ENCODE measurements at regions not wholly inside any gene's neighbourhood (a gene's known extent, or its start where the extent isn't known, plus 50 kb on each side); places are given as distances from the start of the nearest gene placed in this dataset.

- H3K27me3 ChIP-seq (replicated peaks; ENCODE audit: insufficient read depth): no peaks in the 10 kb centered on the region
- H3K9me3 ChIP-seq: no peaks in the 10 kb centered on the region
- no peak overlapping the region for H3K27ac ChIP-seq
- H3K36me3 ChIP-seq: no peaks in the 10 kb centered on the region
- TF ChIP-seq CTCF (IDR thresholded peaks at IDR 0.05): no peak
- DNase-seq (ENCODE audit: low spot score) (no peak), ATAC-seq (ENCODE audit: insufficient number of reproducible peaks, low FRiP score, low read depth) (no peak)
- H3K4me3 ChIP-seq: no peak overlapping the region
- peaks cover 0 to 5% of the 10 kb centered on the region in 2 donors for H3K4me1 ChIP-seq (ENCODE audit: control insufficient read depth in 1 of 2, low read depth in 2 of 2)
Measured at GRCh38 chr7:22670422-22670815, 56.6 kb upstream of the IL6 start.

- no peaks in the 10 kb centered on the region for H3K36me3 ChIP-seq
- DNase-seq (ENCODE audit: low spot score): no peak
Measured at GRCh38 chr7:22669692-22670421, 57.1 kb upstream of the IL6 start.

GRCh38 chr7:22668971-22669401 is 58.0 kb upstream of the IL6 start:
- Histone ChIP-seq H3K9me3 (no peaks in the 10 kb centered on the region), H3K36me3 (no peaks in the 10 kb centered on the region), H3K27me3 (replicated peaks; ENCODE audit: insufficient read depth) (no peaks in the 10 kb centered on the region), H3K4me1 (ENCODE audit: control insufficient read depth in 1 of 2, low read depth in 2 of 2) (peaks cover 0 to 5% of the 10 kb centered on the region in 2 donors), H3K4me3 (no peak overlapping the region), H3K27ac (no peak overlapping the region)
- DNase-seq (ENCODE audit: low spot score) (no peak), ATAC-seq (ENCODE audit: insufficient number of reproducible peaks, low FRiP score, low read depth) (no peak)
- no peak for TF ChIP-seq CTCF (IDR thresholded peaks at IDR 0.05)

More at GRCh38 chr7:22669692-22670421, 57.1 kb upstream of the IL6 start:
- Histone ChIP-seq H3K9me3 (no peaks in the 10 kb centered on the region), H3K27ac (no peak overlapping the region), H3K4me3 (no peak overlapping the region), H3K27me3 (replicated peaks; ENCODE audit: insufficient read depth) (no peaks in the 10 kb centered on the region), H3K4me1 (ENCODE audit: control insufficient read depth in 1 of 2, low read depth in 2 of 2) (peaks cover 0 to 5% of the 10 kb centered on the region in 2 donors)
- no peak for ATAC-seq (ENCODE audit: insufficient number of reproducible peaks, low FRiP score, low read depth)
- no peak for TF ChIP-seq CTCF (IDR thresholded peaks at IDR 0.05)

- ATAC-seq (ENCODE audit: insufficient number of reproducible peaks, low FRiP score, low read depth) (no peak), DNase-seq (ENCODE audit: low spot score) (no peak)
- H3K27ac ChIP-seq: no peak overlapping the region
- peaks cover 0 to 5% of the 10 kb centered on the region in 2 donors for H3K4me1 ChIP-seq (ENCODE audit: control insufficient read depth in 1 of 2, low read depth in 2 of 2)
- no peak for TF ChIP-seq CTCF (IDR thresholded peaks at IDR 0.05)
- H3K9me3 ChIP-seq: no peaks in the 10 kb centered on the region
- H3K36me3 ChIP-seq: no peaks in the 10 kb centered on the region
- H3K4me3 ChIP-seq: no peak overlapping the region
- H3K27me3 ChIP-seq (replicated peaks; ENCODE audit: insufficient read depth): no peaks in the 10 kb centered on the region
Measured at GRCh38 chr7:22667562-22668239, 59.3 kb upstream of the IL6 start.

- DNase-seq (ENCODE audit: low spot score) (no peak), ATAC-seq (ENCODE audit: insufficient number of reproducible peaks, low FRiP score, low read depth) (no peak)
- no peak for TF ChIP-seq CTCF (IDR thresholded peaks at IDR 0.05)
- no peak overlapping the region for H3K4me3 ChIP-seq
- H3K27ac ChIP-seq: no peak overlapping the region
- no peaks in the 10 kb centered on the region for H3K36me3 ChIP-seq
- H3K4me1 ChIP-seq (ENCODE audit: control insufficient read depth in 1 of 2, low read depth in 2 of 2): peaks cover 0 to 5% of the 10 kb centered on the region in 2 donors
- H3K9me3 ChIP-seq: no peaks in the 10 kb centered on the region
- H3K27me3 ChIP-seq (replicated peaks; ENCODE audit: insufficient read depth): no peaks in the 10 kb centered on the region
Measured at GRCh38 chr7:22667187-22667561, 59.8 kb upstream of the IL6 start.

Data from thoracic aorta (tissue), 2 donors.